HFFc6 (cell line): ENCODE measurements at regions not wholly inside any gene's neighbourhood (a gene's known extent, or its start where the extent isn't known, plus 50 kb on each side); places are given as distances from the start of the nearest gene placed in this dataset.

ENCODE experiments used
- DNase-seq: peaks from one replicate; pipeline ENCODE4 v3.0.0-alpha.2; 2018
- H3K27ac Mint-ChIP-seq: 2 replicates; pipeline ENCODE4 v1.8.0; 2020; ENCODE audit warnings: mild to moderate bottlenecking, mixed read lengths
- H3K27me3 Mint-ChIP-seq: 2 replicates; pipeline ENCODE4 v1.8.0; 2021; ENCODE audit warnings: mild to moderate bottlenecking, moderate library complexity, mixed read lengths; ENCODE audit not compliant: insufficient read depth
- H3K36me3 Mint-ChIP-seq: 2 replicates; pipeline ENCODE4 v1.8.0; 2021; ENCODE audit warnings: low read depth, mixed read lengths
- H3K4me1 Mint-ChIP-seq: 2 replicates; pipeline ENCODE4 v1.8.0; 2020; ENCODE audit warnings: low read depth, mixed read lengths
- H3K4me3 Mint-ChIP-seq: 2 replicates; pipeline ENCODE4 v1.8.0; 2020; ENCODE audit warnings: mild to moderate bottlenecking, moderate library complexity, mixed read lengths
- H3K9me3 Mint-ChIP-seq: 2 replicates; pipeline ENCODE4 v1.8.0; 2020; ENCODE audit warnings: mild to moderate bottlenecking, mixed read lengths
- TF ChIP-seq, protein P1 (sequence below): fragments of 200-600 bp; sonication (generic); IDR thresholded peaks from 2 replicates; pipeline ENCODE4 v1.5.0; 2021; ENCODE audit warnings: antibody characterized with exemption, mild to moderate bottlenecking

DNA sequence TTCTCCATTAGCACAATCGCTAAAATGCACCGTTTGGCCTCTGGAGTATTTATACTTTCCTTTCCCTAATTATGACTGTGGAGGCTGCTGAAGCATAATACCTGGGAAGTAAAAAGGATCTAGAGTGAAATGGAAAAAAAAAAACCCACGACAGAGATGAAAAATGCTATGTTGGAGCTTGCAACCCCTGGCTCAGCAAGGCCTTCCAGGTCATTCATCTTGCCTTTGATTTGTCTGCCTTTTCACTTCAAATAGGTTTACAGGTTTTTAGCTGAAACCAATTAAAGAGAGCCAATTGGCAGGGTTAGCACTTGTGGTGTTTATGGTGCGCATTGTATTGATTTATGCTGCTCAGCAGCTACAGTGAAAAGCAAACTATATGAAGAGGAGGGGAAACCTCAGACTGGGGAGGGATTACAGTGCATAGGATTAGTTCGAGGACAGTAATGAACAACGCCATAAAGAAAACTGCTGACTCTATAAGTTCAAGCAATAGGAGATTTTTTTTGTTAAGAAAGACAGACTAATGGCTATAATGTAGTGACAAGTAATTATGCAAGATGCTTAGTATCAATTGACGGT is 347.9 kb downstream of the MEIS1 start:
- no peak overlapping the region for H3K27ac Mint-ChIP-seq
- H3K36me3 Mint-ChIP-seq: no peaks in the 10 kb centered on the region
- no peaks in the 10 kb centered on the region for H3K9me3 Mint-ChIP-seq
- no peak overlapping the region for H3K4me3 Mint-ChIP-seq
- H3K4me1 Mint-ChIP-seq: no peaks in the 10 kb centered on the region
- H3K27me3 Mint-ChIP-seq: no peaks in the 10 kb centered on the region; the same call in none of the 2 replicates
- DNase-seq: no peak
- TF ChIP-seq, protein P1, sequence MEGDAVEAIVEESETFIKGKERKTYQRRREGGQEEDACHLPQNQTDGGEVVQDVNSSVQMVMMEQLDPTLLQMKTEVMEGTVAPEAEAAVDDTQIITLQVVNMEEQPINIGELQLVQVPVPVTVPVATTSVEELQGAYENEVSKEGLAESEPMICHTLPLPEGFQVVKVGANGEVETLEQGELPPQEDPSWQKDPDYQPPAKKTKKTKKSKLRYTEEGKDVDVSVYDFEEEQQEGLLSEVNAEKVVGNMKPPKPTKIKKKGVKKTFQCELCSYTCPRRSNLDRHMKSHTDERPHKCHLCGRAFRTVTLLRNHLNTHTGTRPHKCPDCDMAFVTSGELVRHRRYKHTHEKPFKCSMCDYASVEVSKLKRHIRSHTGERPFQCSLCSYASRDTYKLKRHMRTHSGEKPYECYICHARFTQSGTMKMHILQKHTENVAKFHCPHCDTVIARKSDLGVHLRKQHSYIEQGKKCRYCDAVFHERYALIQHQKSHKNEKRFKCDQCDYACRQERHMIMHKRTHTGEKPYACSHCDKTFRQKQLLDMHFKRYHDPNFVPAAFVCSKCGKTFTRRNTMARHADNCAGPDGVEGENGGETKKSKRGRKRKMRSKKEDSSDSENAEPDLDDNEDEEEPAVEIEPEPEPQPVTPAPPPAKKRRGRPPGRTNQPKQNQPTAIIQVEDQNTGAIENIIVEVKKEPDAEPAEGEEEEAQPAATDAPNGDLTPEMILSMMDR: no peak

DNA sequence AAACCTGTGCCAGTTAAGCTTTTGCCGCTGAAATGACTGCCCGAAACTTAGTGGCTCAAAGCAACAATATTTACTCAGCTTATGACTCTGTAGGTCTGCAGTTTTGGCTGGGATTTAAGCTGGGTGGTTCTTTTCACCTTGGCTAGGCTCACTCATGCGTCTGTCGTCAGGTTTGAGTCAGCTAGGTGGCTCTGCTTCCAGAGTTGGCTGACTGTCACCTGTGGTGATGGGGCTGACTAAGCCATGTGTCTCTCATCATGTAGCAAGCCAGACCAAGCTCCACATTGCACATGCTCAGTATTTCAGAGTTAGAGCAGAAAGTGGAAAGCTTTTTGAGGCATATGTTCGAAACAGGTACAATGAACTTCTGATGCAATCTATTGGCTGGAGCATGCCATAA is 354.8 kb downstream of the MEIS1 start:
- TF ChIP-seq, protein P1: no peak
- DNase-seq: no peak
- H3K27me3 Mint-ChIP-seq: no peaks in the 10 kb centered on the region; the same call in 1 of the 2 replicates
- H3K4me1 Mint-ChIP-seq: peaks cover 21% of the 10 kb centered on the region
- H3K27ac Mint-ChIP-seq: no peak overlapping the region
- no peaks in the 10 kb centered on the region for H3K36me3 Mint-ChIP-seq
- H3K4me3 Mint-ChIP-seq: no peak overlapping the region
- H3K9me3 Mint-ChIP-seq: no peaks in the 10 kb centered on the region

DNA sequence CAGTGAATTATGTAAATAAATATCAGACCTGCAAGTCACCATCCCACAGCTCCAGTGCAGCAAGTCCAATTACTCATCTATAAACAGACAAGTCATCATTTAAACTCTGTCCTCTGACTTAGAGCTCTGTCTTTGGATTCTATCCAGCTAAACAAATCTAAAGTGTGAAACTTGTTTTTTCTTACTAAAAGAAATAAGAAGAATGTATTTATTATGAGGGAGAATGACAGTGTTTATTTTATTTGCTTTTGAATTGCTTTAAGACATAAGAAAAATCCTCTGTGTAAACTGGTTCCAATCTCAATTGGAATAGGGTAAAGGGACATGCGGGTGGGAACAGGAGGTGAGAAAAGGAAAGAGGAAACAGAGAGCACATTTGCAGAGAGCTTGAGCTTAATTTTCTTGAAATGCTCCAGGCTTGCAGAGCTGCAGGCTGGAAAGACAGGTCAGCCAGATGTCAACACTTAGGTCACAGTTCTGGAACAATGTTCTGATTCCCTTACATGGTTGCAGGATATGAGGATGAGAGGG is 355.8 kb downstream of the MEIS1 start:
- DNase-seq: peak; percentile 37
- Mint-ChIP-seq H3K4me1 (peaks cover 21% of the 10 kb centered on the region), H3K27ac (peak overlapping the region; percentile 24; the same call in 1 of the 2 replicates), H3K9me3 (no peaks in the 10 kb centered on the region), H3K4me3 (peak overlapping the region; percentile 8; the same call in 1 of the 2 replicates), H3K27me3 (no peaks in the 10 kb centered on the region; the same call in 1 of the 2 replicates), H3K36me3 (no peaks in the 10 kb centered on the region)
- TF ChIP-seq, protein P1: no peak

DNA sequence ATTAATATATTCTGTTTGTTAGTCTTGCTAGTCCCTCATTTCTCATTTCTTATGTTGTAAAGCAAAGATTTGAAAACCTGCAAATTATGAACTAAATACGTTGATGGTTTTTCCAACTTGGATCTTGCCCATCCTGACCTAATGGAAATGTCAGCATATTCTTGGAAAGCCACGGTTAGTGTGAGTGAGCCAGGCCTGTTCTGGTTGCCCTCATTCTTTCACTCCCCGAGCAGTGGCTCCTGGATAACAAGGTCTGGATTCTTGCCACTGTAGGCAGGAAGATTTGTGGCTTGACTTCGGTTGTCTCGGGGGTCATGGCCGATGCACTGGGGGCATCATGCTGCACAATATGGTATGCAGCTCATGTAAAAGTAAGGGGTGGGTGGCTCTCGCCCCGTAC is 359.1 kb downstream of the MEIS1 start:
- TF ChIP-seq, protein P1: no peak
- Mint-ChIP-seq H3K9me3 (no peaks in the 10 kb centered on the region), H3K4me1 (peaks cover 21% of the 10 kb centered on the region), H3K27ac (no peak overlapping the region), H3K36me3 (no peaks in the 10 kb centered on the region), H3K4me3 (no peak overlapping the region), H3K27me3 (no peaks in the 10 kb centered on the region; the same call in 1 of the 2 replicates)
- no peak for DNase-seq

DNA sequence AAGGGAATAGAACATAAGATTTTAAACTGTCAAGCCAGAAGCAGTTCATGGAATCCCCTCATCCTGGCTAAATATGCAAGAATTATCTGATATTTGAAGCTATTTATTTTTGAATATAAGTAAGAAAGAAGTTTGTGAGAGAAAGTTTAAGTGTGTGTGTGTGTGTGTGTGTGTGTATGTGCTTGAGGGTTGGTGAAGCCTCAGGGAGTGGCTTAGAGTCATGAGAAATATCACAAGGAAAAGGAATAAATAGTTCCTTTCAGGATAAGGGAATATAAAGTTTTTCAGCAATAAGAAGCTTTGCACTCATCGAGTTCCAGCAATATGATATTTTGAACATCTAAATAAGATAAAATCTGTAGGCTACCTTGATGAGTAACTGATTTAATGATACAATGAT is 359.6 kb downstream of the MEIS1 start:
- Mint-ChIP-seq H3K4me3 (no peak overlapping the region), H3K27ac (no peak overlapping the region), H3K36me3 (no peaks in the 10 kb centered on the region), H3K27me3 (no peaks in the 10 kb centered on the region; the same call in 1 of the 2 replicates), H3K4me1 (peaks cover 20% of the 10 kb centered on the region), H3K9me3 (no peaks in the 10 kb centered on the region)
- TF ChIP-seq, protein P1: no peak
- DNase-seq: no peak
